ENCODE measurements at regions not wholly inside any gene's neighbourhood (a gene's known extent, or its start where the extent isn't known, plus 50 kb on each side); places are given as distances from the start of the nearest gene placed in this dataset.

DNA sequence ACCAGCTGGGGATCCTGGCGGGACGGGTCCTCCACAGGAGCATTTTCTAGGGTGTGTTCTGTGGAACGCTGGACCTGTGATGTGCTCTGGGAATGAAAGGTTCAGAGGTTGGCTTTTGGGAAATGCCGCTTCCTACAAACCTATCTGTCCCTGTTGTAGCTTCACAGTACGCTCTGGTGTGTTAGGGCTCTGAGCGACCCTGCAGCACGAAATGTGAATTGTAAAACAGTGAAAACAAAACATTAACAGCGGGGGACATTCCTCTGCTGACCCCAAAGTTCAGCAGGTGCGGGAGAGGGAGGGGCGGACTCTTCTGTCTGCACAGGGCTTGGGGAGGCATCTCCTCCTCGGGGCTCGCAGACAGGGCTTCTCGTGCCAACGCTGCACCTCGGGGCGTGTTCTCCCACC lies 155.9 kb downstream of the NRN1 start:
- TF ChIP-seq, protein P1, sequence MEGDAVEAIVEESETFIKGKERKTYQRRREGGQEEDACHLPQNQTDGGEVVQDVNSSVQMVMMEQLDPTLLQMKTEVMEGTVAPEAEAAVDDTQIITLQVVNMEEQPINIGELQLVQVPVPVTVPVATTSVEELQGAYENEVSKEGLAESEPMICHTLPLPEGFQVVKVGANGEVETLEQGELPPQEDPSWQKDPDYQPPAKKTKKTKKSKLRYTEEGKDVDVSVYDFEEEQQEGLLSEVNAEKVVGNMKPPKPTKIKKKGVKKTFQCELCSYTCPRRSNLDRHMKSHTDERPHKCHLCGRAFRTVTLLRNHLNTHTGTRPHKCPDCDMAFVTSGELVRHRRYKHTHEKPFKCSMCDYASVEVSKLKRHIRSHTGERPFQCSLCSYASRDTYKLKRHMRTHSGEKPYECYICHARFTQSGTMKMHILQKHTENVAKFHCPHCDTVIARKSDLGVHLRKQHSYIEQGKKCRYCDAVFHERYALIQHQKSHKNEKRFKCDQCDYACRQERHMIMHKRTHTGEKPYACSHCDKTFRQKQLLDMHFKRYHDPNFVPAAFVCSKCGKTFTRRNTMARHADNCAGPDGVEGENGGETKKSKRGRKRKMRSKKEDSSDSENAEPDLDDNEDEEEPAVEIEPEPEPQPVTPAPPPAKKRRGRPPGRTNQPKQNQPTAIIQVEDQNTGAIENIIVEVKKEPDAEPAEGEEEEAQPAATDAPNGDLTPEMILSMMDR (IDR thresholded peaks at IDR 0.05; ENCODE audit: low read depth, low read length, missing control alignments) = no peak
- no peak overlapping the region; the same call in 1 of the 2 replicates for H3K4me3 ChIP-seq (ENCODE audit: low read depth, low read length)
- DNase-seq (ENCODE audit: low read depth) = no peak

DNA sequence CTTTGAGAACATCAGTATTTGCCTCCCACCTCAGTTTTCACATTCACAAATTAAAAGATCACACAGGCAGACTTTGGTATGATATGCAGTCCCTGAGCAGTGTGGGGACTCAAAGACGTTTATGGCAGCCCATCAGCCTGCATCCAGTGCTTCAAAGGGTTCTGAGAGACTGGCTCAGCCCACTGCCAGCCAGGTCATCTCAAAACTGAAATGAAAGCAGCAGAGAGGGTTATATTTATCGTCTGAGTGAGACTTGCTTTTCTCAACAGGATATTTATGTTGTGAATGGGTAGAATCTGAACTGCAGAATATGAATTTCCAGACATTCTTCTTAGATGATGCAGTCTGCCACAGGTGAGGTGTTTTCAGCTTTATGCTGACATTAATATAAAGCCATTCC lies 159.8 kb downstream of the NRN1 start:
- TF ChIP-seq, protein P1 (IDR thresholded peaks at IDR 0.05; ENCODE audit: low read depth, low read length, missing control alignments) = no peak
- H3K4me3 ChIP-seq (ENCODE audit: low read depth, low read length) = no peak overlapping the region
- no peak for DNase-seq (ENCODE audit: low read depth)

DNA sequence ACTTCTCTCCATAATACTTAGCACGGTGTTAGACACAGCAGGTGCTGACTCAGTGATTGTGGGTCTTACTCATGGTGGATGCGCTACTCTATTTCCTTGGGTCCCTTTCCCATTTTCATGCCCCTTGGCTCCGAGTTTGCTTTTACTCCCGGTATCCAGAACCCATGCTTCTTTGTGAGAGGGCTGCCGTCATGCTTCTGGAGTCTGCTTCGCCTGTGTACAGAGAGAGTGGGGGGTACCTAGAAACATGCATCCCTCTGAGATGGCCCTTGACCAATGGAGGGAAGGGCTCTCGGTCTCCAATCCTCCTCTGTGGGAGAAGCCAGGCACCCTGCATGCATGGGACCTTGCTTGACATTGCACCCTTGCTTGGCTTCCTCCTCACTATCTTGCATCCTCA lies 160.4 kb downstream of the NRN1 start:
- TF ChIP-seq, protein P1 (IDR thresholded peaks at IDR 0.05; ENCODE audit: low read depth, low read length, missing control alignments) = no peak
- no peak for DNase-seq (ENCODE audit: low read depth)
- no peak overlapping the region for H3K4me3 ChIP-seq (ENCODE audit: low read depth, low read length)

DNA sequence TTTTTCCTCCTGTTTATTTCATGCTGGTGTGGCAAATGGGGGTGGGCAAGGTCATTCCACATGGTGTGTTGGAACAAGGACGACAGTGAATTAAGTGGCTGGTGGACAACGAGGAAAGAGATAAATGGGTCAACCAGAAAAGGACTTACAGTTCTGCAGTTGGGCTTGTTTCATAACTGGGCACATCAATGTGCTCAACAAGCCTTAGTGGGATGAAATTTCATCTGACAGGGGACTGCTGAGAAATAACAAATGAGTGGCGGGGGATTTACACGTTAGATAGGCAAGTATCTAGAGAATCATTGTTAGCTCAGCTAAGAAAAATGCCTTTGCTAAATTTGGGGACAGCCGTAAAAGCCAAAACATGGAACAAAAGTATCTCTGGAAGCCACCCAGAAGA lies 163.6 kb downstream of the NRN1 start:
- DNase-seq (ENCODE audit: low read depth) = no peak
- H3K4me3 ChIP-seq (ENCODE audit: low read depth, low read length) = no peak overlapping the region
- TF ChIP-seq, protein P1 (IDR thresholded peaks at IDR 0.05; ENCODE audit: low read depth, low read length, missing control alignments) = no peak

DNA sequence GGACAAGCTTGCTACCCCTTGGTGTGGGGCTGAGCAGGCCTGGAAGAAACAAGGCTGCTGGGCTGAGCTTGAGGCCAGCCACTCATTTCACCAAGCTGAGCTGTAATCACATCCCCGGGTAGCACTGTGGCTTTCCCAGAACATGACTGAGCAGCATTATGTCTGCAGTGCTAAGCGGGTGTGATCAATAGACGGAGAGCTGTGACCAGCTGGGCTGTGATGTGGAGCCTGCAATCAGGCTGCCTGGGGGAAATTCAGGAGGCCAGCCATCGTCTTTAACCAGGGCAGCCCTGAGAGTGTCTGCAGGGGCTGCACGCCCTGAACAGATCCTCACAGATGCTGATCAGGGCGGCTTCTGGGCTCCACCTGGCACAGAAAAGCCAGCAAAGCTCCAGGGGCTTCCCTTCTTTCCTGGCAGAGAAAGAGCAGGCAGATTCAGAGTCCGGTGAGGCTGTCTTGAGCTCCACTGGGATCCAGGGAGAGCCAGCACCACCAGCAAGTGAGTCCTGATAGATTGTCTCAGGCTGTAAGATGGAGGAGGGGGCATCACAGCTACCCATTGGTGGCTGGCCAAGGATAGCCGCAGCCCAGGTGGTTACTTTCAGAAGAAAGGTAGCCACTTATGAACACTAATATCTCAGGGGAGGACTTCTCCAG lies 165.9 kb downstream of the NRN1 start:
- TF ChIP-seq, protein P1 (IDR thresholded peaks at IDR 0.05; ENCODE audit: low read depth, low read length, missing control alignments) = no peak
- DNase-seq (ENCODE audit: low read depth) = no peak
- no peak overlapping the region for H3K4me3 ChIP-seq (ENCODE audit: low read depth, low read length)

DNA sequence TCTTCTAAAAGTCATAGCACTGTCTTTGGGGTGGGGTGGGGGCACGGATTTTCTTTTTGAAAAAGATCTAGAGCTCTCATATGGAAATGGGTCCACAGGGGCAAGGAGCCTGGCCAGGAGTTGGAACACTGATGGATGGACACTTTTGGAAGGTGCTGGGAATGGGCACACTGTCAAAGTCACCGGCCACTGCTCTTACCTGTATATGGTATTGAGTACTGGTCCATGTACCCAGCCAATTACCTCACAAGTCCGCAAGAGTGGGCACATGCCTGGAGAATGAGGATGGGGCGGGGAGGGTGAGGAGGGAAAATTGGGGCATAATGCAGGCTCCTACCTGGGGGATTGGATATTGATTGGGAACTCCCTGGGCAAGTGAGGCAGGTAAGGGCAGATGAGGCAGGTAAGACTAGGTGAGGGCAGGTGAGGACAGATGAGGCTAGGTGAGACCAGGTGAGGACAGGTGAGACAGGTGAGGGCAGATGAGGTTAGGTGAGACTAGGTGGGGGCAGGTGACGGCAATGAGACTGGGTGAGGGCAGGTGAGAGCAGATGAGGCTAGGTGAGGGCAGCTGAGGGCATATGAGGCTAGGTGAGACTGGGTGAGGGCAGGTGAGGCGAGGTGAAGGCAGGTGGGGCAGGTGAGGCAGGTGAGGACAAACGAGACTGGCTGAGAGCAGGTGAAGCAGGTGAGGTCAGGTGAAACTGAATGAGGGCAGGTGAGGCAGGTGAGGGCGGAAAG lies 167.9 kb downstream of the NRN1 start:
- TF ChIP-seq, protein P1 (IDR thresholded peaks at IDR 0.05; ENCODE audit: low read depth, low read length, missing control alignments) = no peak
- no peak for DNase-seq (ENCODE audit: low read depth)
- H3K4me3 ChIP-seq (ENCODE audit: low read depth, low read length) = no peak overlapping the region
